RWPE2 (cell line): ENCODE measurements at regions not wholly inside any gene's neighbourhood (a gene's known extent, or its start where the extent isn't known, plus 50 kb on each side); places are given as distances from the start of the nearest gene placed in this dataset.

Experiments used
- ATAC-seq: fragments of 200-7000 bp; cut with Tn5 transposase; 3 replicates; pipeline ENCODE4 v1.9.1; 2021; ENCODE audit warnings: low read depth
- DNase-seq: peaks from one replicate; pipeline ENCODE4 v3.0.0-alpha.2; 2020; ENCODE audit warnings: low spot score
- H3K27ac ChIP-seq: fragments of 450-650 bp; 2 replicates; pipeline ENCODE4 v1.5.1; 2017; ENCODE audit warnings: mild to moderate bottlenecking; ENCODE audit not compliant: poor library complexity, severe bottlenecking
- H3K27me3 ChIP-seq: fragments of 250-450 bp; sonication (Bioruptor Pico); 2 replicates; pipeline ENCODE4 v1.5.1; 2021; ENCODE audit warnings: mild to moderate bottlenecking, moderate library complexity; ENCODE audit not compliant: insufficient read depth, poor library complexity, severe bottlenecking
- H3K36me3 ChIP-seq: fragments of 250-450 bp; sonication (Bioruptor Pico); 2 replicates; pipeline ENCODE4 v1.5.1; 2020; ENCODE audit warnings: low read depth, mild to moderate bottlenecking, moderate library complexity
- H3K4me1 ChIP-seq: fragments of 250-450 bp; sonication (Bioruptor Pico); 2 replicates; pipeline ENCODE4 v1.5.1; 2021; ENCODE audit warnings: mild to moderate bottlenecking, moderate library complexity; ENCODE audit not compliant: insufficient read depth, poor library complexity, severe bottlenecking
- H3K4me3 ChIP-seq: fragments of 250-450 bp; sonication (Bioruptor Pico); 2 replicates; pipeline ENCODE4 v1.5.1; 2021; ENCODE audit warnings: mild to moderate bottlenecking, moderate library complexity; ENCODE audit not compliant: severe bottlenecking
- H3K9me3 ChIP-seq: fragments of 250-450 bp; sonication (Bioruptor Pico); 2 replicates; pipeline ENCODE4 v1.5.1; 2021; ENCODE audit warnings: mild to moderate bottlenecking, moderate library complexity; ENCODE audit not compliant: severe bottlenecking
- TF ChIP-seq, protein P1 (sequence below): fragments of 450-650 bp; IDR thresholded peaks from one replicate; pipeline ENCODE4 v1.5.1; 2017; ENCODE audit warnings: mild to moderate bottlenecking, moderate library complexity; ENCODE audit not compliant: poor library complexity, severe bottlenecking

DNA sequence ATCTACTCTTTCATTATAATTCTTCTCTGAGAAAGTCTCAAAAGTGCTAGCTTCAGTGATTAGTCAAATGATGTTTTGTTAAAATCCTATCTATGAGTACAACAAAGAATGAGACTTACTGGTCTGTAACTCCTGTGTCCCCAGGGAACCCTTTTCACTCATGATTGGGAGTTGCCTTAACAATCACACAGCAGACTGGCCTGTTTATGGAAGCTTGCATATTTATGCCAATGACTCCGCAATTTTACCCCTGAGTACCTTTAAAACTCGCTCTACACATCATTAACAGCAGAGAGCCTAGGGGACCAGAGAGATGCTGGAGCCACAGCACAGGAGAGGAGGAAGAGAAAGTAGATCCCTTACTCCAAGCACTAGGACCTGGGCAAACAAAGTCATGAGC is 628.1 kb downstream of the IGSF11 start:
- TF ChIP-seq, protein P1, sequence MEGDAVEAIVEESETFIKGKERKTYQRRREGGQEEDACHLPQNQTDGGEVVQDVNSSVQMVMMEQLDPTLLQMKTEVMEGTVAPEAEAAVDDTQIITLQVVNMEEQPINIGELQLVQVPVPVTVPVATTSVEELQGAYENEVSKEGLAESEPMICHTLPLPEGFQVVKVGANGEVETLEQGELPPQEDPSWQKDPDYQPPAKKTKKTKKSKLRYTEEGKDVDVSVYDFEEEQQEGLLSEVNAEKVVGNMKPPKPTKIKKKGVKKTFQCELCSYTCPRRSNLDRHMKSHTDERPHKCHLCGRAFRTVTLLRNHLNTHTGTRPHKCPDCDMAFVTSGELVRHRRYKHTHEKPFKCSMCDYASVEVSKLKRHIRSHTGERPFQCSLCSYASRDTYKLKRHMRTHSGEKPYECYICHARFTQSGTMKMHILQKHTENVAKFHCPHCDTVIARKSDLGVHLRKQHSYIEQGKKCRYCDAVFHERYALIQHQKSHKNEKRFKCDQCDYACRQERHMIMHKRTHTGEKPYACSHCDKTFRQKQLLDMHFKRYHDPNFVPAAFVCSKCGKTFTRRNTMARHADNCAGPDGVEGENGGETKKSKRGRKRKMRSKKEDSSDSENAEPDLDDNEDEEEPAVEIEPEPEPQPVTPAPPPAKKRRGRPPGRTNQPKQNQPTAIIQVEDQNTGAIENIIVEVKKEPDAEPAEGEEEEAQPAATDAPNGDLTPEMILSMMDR: no peak
- Histone ChIP-seq H3K27me3 (no peaks in the 10 kb centered on the region), H3K9me3 (no peaks in the 10 kb centered on the region), H3K27ac (no peak overlapping the region), H3K36me3 (no peaks in the 10 kb centered on the region), H3K4me3 (no peak overlapping the region), H3K4me1 (peaks cover 13% of the 10 kb centered on the region)
- ATAC-seq (no peak), DNase-seq (no peak)

- TF ChIP-seq, protein P1: no peak
- no peaks in the 10 kb centered on the region for H3K27me3 ChIP-seq
- H3K4me1 ChIP-seq: peaks cover 13% of the 10 kb centered on the region
- no peak overlapping the region for H3K4me3 ChIP-seq
- H3K36me3 ChIP-seq: no peaks in the 10 kb centered on the region
- H3K27ac ChIP-seq: peak overlapping the region; percentile 58
- H3K9me3 ChIP-seq: no peaks in the 10 kb centered on the region
- DNase-seq (no peak), ATAC-seq (peak; percentile 78)
Measured at GRCh38 chr3:118408431-118408830, 626.2 kb downstream of the IGSF11 start.

DNA sequence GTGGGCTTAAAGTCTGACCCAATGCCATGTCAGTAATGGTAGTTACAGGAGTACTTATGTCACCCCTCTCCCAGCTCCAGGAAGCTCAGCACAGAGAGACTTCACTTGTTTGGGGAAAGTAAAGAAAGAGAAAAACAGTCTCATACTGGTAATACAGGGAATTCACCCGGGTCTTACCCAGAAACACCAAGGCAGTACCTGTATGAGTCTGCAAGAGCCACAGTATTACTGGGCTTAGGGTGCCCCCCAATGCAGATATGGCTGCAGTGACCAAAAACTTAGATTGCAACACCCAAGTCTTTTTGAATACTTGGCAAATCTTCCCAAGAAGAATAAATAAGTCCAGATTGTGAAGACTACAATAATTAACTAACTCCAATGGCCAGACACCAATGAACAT is 622.1 kb downstream of the IGSF11 start:
- no peak overlapping the region for H3K27ac ChIP-seq
- TF ChIP-seq, protein P1: no peak

GRCh38 chr3:118425272-118425837 is 609.3 kb downstream of the IGSF11 start:
- ATAC-seq: peak; percentile 66
- TF ChIP-seq, protein P1: no peak
- H3K4me3 ChIP-seq: no peak overlapping the region
- no peaks in the 10 kb centered on the region for H3K36me3 ChIP-seq
- H3K27me3 ChIP-seq: no peaks in the 10 kb centered on the region
- peaks cover 14% of the 10 kb centered on the region for H3K4me1 ChIP-seq
- no peaks in the 10 kb centered on the region for H3K9me3 ChIP-seq
- no peak for DNase-seq
- H3K27ac ChIP-seq: no peak overlapping the region

More for the DNA sequence above, 622.1 kb downstream of the IGSF11 start:
- H3K9me3 ChIP-seq: peaks cover 3% of the 10 kb centered on the region
- H3K4me3 ChIP-seq: no peak overlapping the region
- H3K36me3 ChIP-seq: no peaks in the 10 kb centered on the region
- ATAC-seq: no peak
- H3K27me3 ChIP-seq: no peaks in the 10 kb centered on the region
- no peak for DNase-seq
- peaks cover 13% of the 10 kb centered on the region for H3K4me1 ChIP-seq

GRCh38 chr3:118433825-118434224 is 600.8 kb downstream of the IGSF11 start:
- no peaks in the 10 kb centered on the region for H3K4me1 ChIP-seq
- DNase-seq (no peak), ATAC-seq (no peak)
- no peaks in the 10 kb centered on the region for H3K36me3 ChIP-seq
- no peaks in the 10 kb centered on the region for H3K27me3 ChIP-seq
- no peak overlapping the region for H3K4me3 ChIP-seq
- TF ChIP-seq, protein P1: no peak
- no peaks in the 10 kb centered on the region for H3K9me3 ChIP-seq
- H3K27ac ChIP-seq: no peak overlapping the region
